ELR (cell line): ENCODE measurements at regions not wholly inside any gene's neighbourhood (a gene's known extent, or its start where the extent isn't known, plus 50 kb on each side); places are given as distances from the start of the nearest gene placed in this dataset.

Experiments
- DNase-seq: peaks from one replicate; pipeline ENCODE4 v3.0.0-alpha.2; 2015; ENCODE audit warnings: low read depth

GRCh38 chr2:129642526-129643043 lies 336.9 kb upstream of the RAB6C start:
- no peak for DNase-seq

- no peak for DNase-seq
Measured at GRCh38 chr2:129645335-129645734, 334.1 kb upstream of the RAB6C start.

- DNase-seq: no peak
Measured at GRCh38 chr2:129646107-129646506, 333.4 kb upstream of the RAB6C start.

GRCh38 chr2:129653246-129653645 lies 326.2 kb upstream of the RAB6C start:
- DNase-seq: no peak

GRCh38 chr2:129654331-129654730 lies 325.1 kb upstream of the RAB6C start:
- no peak for DNase-seq

GRCh38 chr2:129656081-129656598 lies 323.3 kb upstream of the RAB6C start:
- DNase-seq: no peak

- DNase-seq: no peak
Measured at GRCh38 chr2:129658430-129658829, 321.0 kb upstream of the RAB6C start.

GRCh38 chr2:129661935-129662334 lies 317.5 kb upstream of the RAB6C start:
- DNase-seq: no peak

- no peak for DNase-seq
Measured at GRCh38 chr2:129667577-129667976, 311.9 kb upstream of the RAB6C start.

GRCh38 chr2:129672521-129672920 lies 306.9 kb upstream of the RAB6C start:
- no peak for DNase-seq

- no peak for DNase-seq
Measured at GRCh38 chr2:129673234-129673633, 306.2 kb upstream of the RAB6C start.

GRCh38 chr2:129673847-129674711 lies 305.4 kb upstream of the RAB6C start:
- no peak for DNase-seq

GRCh38 chr2:129678751-129679150 lies 300.7 kb upstream of the RAB6C start:
- no peak for DNase-seq

- DNase-seq: no peak
Measured at GRCh38 chr2:129681788-129682187, 297.7 kb upstream of the RAB6C start.

- DNase-seq: no peak
Measured at GRCh38 chr2:129689653-129690448, 289.6 kb upstream of the RAB6C start.

GRCh38 chr2:129695496-129695895 lies 284.0 kb upstream of the RAB6C start:
- no peak for DNase-seq

GRCh38 chr2:129698593-129698992 lies 280.9 kb upstream of the RAB6C start:
- DNase-seq: no peak

GRCh38 chr2:129699781-129700573 lies 279.5 kb upstream of the RAB6C start:
- DNase-seq: no peak

- no peak for DNase-seq
Measured at GRCh38 chr2:129702416-129703176, 276.9 kb upstream of the RAB6C start.

GRCh38 chr2:129705085-129705484 lies 274.4 kb upstream of the RAB6C start:
- no peak for DNase-seq

- DNase-seq: no peak
Measured at GRCh38 chr2:129707800-129708199, 271.7 kb upstream of the RAB6C start.
